Liver (tissue), 3 donors: ENCODE measurements at regions not wholly inside any gene's neighbourhood (a gene's known extent, or its start where the extent isn't known, plus 50 kb on each side); places are given as distances from the start of the nearest gene placed in this dataset.

Experiments used
- CTCF ChIP-seq: fragments of 150-350 bp; IDR thresholded peaks from 2 replicates; pipeline ENCODE4 v1.5.1; 2017; ENCODE audit warnings: improper control_type of control experiment, low read depth, low read length; ENCODE audit not compliant: missing input control
- FOXA2 ChIP-seq: IDR thresholded peaks from 2 replicates; pipeline ENCODE4 v1.6.1; 2016; ENCODE audit warnings: antibody characterized with exemption
- GABPA ChIP-seq, 2 donors: IDR thresholded peaks in 1 of 2; conservative IDR thresholded peaks in 1 of 2; 2 replicates each; pipeline ENCODE4 v1.6.1; 2016; ENCODE audit warnings: antibody characterized with exemption in 2 of 2, mild to moderate bottlenecking in 1 of 2, moderate library complexity in 1 of 2
- MAX ChIP-seq: IDR thresholded peaks from 2 replicates; pipeline ENCODE4 v1.6.1; 2016; ENCODE audit warnings: antibody characterized with exemption
- REST ChIP-seq: IDR thresholded peaks from 2 replicates; pipeline ENCODE4 v1.6.1; 2016; ENCODE audit warnings: antibody characterized with exemption, mild to moderate bottlenecking
- SP1 ChIP-seq: IDR thresholded peaks from 2 replicates; pipeline ENCODE4 v1.6.1; 2018; ENCODE audit warnings: antibody characterized with exemption, mild to moderate bottlenecking
- donor health status: healthy.
- donor health status: healthy.

GRCh38 chr4:89468602-89469001 is 161.0 kb upstream of the GPRIN3 start:
- no peak for TF ChIP-seq REST
- TF ChIP-seq CTCF: no peak
- TF ChIP-seq MAX: no peak
- TF ChIP-seq SP1: no peak
- TF ChIP-seq GABPA (IDR thresholded peaks at IDR 0.05 in 1 of 2, conservative IDR thresholded peaks at IDR 0.05 in 1 of 2): no peak
- TF ChIP-seq FOXA2: no peak
